ENCODE measurements at regions not wholly inside any gene's neighbourhood (a gene's known extent, or its start where the extent isn't known, plus 50 kb on each side); places are given as distances from the start of the nearest gene placed in this dataset.

DNA sequence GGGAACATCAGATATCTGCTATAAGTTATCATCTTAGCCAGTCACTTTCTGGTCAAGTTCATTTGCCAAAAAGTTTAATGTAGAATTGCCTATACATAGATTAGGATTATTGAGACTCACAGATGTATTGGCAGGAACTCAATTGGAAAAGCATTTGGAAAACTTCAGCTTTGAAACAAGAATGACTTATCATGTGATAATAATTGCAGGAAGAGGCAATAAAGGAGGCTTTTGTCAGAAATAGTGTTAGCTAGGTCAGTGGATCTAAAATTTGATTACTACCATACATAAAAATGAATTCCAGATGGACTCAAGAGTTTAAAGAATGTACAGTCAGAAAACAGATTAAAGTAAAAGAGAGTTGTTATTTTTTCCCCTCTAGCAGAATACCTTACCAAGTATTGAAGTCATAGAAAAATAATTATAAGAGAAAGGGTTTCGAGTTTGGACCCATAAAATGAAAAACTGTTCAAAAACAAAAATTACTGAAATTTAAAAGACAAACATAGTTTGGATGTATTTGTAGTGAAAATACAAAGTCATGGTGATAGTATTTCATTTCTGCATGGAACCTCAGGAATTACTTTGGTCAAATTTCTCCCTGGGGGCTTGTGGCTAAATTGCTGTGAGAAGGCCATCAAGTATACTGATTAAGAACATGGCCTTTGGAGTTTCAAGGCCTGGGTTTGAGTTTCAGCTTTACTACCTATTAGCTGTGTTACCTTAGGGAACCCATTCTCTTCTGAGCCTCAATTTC lies 159.9 kb downstream of the TMEM38B start:
- DNase-seq (ENCODE audit: low read depth) = no peak
- H3K4me3 ChIP-seq (ENCODE audit: control insufficient read depth, low read depth, low read length) = no peak overlapping the region
- no peak for TF ChIP-seq CTCF (IDR thresholded peaks at IDR 0.05; ENCODE audit: control insufficient read depth, insufficient read depth, low read depth, low read length, missing control alignments)

- no peak overlapping the region for H3K4me3 ChIP-seq (ENCODE audit: control insufficient read depth, low read depth, low read length)
- DNase-seq (ENCODE audit: low read depth) = no peak
- TF ChIP-seq CTCF (IDR thresholded peaks at IDR 0.05; ENCODE audit: control insufficient read depth, insufficient read depth, low read depth, low read length, missing control alignments) = no peak
These were observed 160.7 kb downstream of the TMEM38B start for GRCh38 chr9:105854783-105855724.

DNA sequence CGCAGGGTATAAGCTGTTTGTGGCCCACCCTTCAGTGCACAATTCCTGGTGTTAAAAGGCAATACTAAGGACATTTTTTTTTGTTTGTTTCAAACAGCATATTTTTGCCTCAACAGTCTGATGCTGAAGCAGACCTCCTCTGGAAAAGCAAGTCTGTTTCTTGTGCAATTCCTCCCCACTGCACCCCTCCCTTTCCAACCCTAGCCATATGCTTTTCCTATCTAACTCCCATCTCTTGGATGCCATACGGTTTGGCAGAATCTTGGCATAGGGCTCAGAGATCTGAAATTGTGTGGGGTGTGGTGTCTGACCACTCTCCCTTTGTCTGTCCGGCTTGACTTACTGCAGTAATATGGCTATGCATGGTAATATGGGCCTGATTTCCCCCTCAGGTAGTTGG lies 161.6 kb downstream of the TMEM38B start:
- no peak for TF ChIP-seq CTCF (IDR thresholded peaks at IDR 0.05; ENCODE audit: control insufficient read depth, insufficient read depth, low read depth, low read length, missing control alignments)
- no peak for DNase-seq (ENCODE audit: low read depth)
- no peak overlapping the region for H3K4me3 ChIP-seq (ENCODE audit: control insufficient read depth, low read depth, low read length)

DNA sequence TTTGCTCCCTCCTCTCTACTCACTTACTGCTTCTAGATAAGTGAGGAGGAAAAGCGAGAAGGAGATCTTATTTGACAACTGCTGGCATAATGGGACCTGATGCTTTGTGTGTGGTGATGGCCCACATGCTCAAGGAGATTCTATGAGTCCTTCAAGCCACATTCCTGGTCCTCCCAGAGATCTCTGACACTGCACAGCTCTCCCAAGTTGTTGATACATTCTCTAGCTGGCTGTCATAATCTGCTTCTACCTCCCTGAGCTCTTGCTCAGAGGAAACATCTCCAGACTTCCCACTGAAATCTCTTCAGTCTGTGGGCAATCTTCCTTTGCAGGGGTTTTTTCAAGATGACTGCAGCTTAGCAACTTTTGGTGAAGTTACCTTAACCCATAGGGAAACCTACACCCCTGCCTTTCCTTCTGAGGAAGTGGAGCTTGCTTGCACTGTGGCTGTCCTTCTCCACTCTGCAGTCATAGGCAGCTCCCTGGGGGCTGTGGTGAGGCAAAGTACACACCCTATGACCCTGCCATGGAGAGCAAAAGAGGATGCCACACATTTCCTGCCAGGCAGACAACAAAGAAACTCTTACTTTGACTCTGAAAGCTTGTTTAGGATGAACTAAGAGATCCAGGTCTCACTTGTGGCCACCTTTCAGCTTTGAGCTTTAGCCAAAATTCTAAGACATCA lies 163.8 kb downstream of the TMEM38B start:
- H3K4me3 ChIP-seq (ENCODE audit: control insufficient read depth, low read depth, low read length) = no peak overlapping the region
- DNase-seq (ENCODE audit: low read depth) = no peak
- no peak for TF ChIP-seq CTCF (IDR thresholded peaks at IDR 0.05; ENCODE audit: control insufficient read depth, insufficient read depth, low read depth, low read length, missing control alignments)

GRCh38 chr9:105858877-105859276 lies 164.5 kb downstream of the TMEM38B start:
- no peak for TF ChIP-seq CTCF (IDR thresholded peaks at IDR 0.05; ENCODE audit: control insufficient read depth, insufficient read depth, low read depth, low read length, missing control alignments)
- no peak for DNase-seq (ENCODE audit: low read depth)
- H3K4me3 ChIP-seq (ENCODE audit: control insufficient read depth, low read depth, low read length) = no peak overlapping the region

- no peak for TF ChIP-seq CTCF (IDR thresholded peaks at IDR 0.05; ENCODE audit: control insufficient read depth, insufficient read depth, low read depth, low read length, missing control alignments)
- no peak for DNase-seq (ENCODE audit: low read depth)
- no peak overlapping the region for H3K4me3 ChIP-seq (ENCODE audit: control insufficient read depth, low read depth, low read length)
These were observed 165.2 kb downstream of the TMEM38B start for GRCh38 chr9:105859428-105860091.
